Left ventricle myocardium inferior (tissue), 1 donor: ENCODE measurements at regions not wholly inside any gene's neighbourhood (a gene's known extent, or its start where the extent isn't known, plus 50 kb on each side); places are given as distances from the start of the nearest gene placed in this dataset.
A peak's percentile ranks its signal among the peaks of the same experiment; 100 is the strongest.

ENCODE experiments used
- DNase-seq: peaks from one replicate; pipeline ENCODE4 v3.0.0-alpha.2; 2020
- H3K27ac ChIP-seq: fragments of 200-600 bp; replicated peaks from 2 replicates; pipeline ENCODE4 v1.8.0; 2021
- H3K27me3 ChIP-seq: fragments of 200-600 bp; 2 replicates; pipeline ENCODE4 v1.8.0; 2021; ENCODE audit warnings: low read depth
- H3K36me3 ChIP-seq: fragments of 200-600 bp; 2 replicates; pipeline ENCODE4 v1.8.0; 2021
- H3K4me1 ChIP-seq: fragments of 200-600 bp; 2 replicates; pipeline ENCODE4 v1.8.0; 2021
- H3K4me3 ChIP-seq: fragments of 200-600 bp; 2 replicates; pipeline ENCODE4 v1.8.0; 2021; ENCODE audit warnings: mild to moderate bottlenecking, moderate library complexity
- H3K9me3 ChIP-seq: fragments of 200-600 bp; replicated peaks from 2 replicates; pipeline ENCODE4 v1.8.0; 2021
- intact Hi-C: fragments of 100-400 bp; cut with micrococcal nuclease; formaldehyde crosslinking; loops from one replicate; pipeline ENCODE4 v1.11.0; 2022
- TF ChIP-seq, protein P1 (sequence below): fragments of 200-600 bp; IDR thresholded peaks from 2 replicates; pipeline ENCODE4 v1.8.0; 2021; ENCODE audit warnings: antibody characterized with exemption, mild to moderate bottlenecking, borderline replicate concordance
- donor health status: DM: no; HTN: yes; CAD: no; lungs with severe emphysema.

DNA sequence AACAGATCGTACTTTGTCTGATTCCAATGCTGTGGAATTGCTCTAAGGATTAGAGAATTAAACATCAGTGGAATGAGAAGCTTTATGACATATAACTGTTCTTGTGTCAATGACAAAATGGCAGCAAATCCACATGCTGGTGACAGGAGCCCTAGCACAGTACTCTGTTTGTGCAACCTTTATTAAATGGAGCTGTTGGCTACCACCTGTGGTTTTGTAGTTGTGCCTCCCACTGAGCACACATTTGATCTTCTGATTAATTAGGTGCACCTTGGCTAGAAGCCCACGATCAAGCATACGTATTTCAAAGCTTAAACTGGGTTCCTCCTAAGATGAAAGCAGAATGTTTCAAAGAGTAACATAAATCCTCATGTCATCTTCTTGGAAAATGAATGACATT, 394.0 kb upstream of the IGFBP7 start:
- no peak for DNase-seq
- no peak overlapping the region for H3K4me3 ChIP-seq
- intact Hi-C loops = no loop called here
- no peaks in the 10 kb centered on the region for H3K27me3 ChIP-seq
- no peaks in the 10 kb centered on the region for H3K36me3 ChIP-seq
- H3K4me1 ChIP-seq = peaks cover 8% of the 10 kb centered on the region
- no peak overlapping the region for H3K27ac ChIP-seq
- TF ChIP-seq, protein P1, sequence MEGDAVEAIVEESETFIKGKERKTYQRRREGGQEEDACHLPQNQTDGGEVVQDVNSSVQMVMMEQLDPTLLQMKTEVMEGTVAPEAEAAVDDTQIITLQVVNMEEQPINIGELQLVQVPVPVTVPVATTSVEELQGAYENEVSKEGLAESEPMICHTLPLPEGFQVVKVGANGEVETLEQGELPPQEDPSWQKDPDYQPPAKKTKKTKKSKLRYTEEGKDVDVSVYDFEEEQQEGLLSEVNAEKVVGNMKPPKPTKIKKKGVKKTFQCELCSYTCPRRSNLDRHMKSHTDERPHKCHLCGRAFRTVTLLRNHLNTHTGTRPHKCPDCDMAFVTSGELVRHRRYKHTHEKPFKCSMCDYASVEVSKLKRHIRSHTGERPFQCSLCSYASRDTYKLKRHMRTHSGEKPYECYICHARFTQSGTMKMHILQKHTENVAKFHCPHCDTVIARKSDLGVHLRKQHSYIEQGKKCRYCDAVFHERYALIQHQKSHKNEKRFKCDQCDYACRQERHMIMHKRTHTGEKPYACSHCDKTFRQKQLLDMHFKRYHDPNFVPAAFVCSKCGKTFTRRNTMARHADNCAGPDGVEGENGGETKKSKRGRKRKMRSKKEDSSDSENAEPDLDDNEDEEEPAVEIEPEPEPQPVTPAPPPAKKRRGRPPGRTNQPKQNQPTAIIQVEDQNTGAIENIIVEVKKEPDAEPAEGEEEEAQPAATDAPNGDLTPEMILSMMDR = no peak
- H3K9me3 ChIP-seq = no peaks in the 10 kb centered on the region

DNA sequence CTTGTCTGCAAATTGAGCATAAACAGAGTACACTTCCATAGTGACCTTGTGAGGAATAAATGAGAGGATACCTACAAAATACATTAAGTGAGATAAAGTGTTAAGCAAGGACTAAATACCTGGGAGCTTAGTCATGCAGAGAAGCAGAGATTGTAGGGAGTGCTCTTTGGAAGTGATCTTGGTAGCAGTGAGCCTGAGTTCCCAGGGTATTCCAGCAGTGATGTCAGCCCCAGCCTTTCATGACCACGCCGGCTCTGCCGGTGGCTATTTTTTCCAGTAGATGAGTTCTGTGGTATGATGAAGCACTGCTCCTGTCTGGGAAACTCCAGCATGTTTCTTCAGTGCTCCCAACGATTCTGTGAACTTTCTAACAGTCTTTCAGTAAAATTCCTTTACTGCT, 391.5 kb upstream of the IGFBP7 start:
- Histone ChIP-seq H3K36me3 (no peaks in the 10 kb centered on the region), H3K27me3 (no peaks in the 10 kb centered on the region), H3K4me1 (peaks cover 8% of the 10 kb centered on the region), H3K4me3 (no peak overlapping the region), H3K9me3 (no peaks in the 10 kb centered on the region), H3K27ac (peak overlapping the region; percentile 50)
- TF ChIP-seq, protein P1 = no peak
- peak; percentile 39 for DNase-seq
- intact Hi-C loops = no loop called here

DNA sequence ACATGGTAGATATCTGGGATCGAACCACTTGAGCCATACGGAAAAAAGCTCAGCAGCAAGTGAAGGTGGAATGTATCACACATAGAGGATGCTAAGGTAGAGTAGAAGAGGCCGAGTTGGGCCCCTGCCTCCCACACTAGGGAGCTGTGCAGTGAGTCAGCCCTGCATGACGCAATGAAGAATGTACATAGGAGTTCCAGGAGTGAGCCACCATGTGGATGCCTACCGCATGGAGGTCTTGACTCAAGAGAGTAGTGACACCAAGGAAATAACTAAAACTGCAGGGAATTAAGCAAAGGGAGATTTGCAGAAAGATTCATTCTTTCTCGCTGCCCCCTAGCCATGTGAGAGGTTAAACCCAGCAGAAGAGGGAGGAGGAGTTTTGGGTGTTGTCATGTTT, 389.6 kb upstream of the IGFBP7 start:
- Histone ChIP-seq H3K27ac (no peak overlapping the region), H3K4me3 (no peak overlapping the region), H3K27me3 (no peaks in the 10 kb centered on the region), H3K9me3 (no peaks in the 10 kb centered on the region), H3K36me3 (no peaks in the 10 kb centered on the region), H3K4me1 (peaks cover 8% of the 10 kb centered on the region)
- intact Hi-C loops = no loop called here
- TF ChIP-seq, protein P1 = no peak
- no peak for DNase-seq

DNA sequence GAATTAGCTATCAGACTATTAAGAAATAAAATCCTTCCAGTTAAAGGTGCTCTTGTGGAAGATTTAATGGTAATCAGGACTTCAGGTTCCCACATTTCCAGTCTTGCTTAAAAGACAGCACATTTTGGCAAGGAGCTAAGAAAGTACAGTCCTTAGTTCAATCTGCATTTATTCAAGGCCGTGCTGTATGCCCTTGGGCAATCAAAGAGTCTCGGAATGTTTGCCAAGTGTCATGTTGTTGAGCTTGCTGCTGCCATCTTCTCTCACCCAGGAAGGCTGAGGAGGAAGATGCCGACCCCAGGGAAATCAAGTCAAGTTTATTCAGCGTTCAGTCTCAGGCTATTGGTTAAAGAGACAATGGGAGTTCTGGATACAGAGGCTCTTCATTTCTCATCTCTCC, 388.1 kb upstream of the IGFBP7 start:
- H3K27me3 ChIP-seq = no peaks in the 10 kb centered on the region
- TF ChIP-seq, protein P1 = no peak
- H3K4me1 ChIP-seq = peaks cover 8% of the 10 kb centered on the region
- no peaks in the 10 kb centered on the region for H3K9me3 ChIP-seq
- no peak overlapping the region for H3K27ac ChIP-seq
- H3K4me3 ChIP-seq = no peak overlapping the region
- intact Hi-C loops = no loop called here
- DNase-seq = no peak
- no peaks in the 10 kb centered on the region for H3K36me3 ChIP-seq

DNA sequence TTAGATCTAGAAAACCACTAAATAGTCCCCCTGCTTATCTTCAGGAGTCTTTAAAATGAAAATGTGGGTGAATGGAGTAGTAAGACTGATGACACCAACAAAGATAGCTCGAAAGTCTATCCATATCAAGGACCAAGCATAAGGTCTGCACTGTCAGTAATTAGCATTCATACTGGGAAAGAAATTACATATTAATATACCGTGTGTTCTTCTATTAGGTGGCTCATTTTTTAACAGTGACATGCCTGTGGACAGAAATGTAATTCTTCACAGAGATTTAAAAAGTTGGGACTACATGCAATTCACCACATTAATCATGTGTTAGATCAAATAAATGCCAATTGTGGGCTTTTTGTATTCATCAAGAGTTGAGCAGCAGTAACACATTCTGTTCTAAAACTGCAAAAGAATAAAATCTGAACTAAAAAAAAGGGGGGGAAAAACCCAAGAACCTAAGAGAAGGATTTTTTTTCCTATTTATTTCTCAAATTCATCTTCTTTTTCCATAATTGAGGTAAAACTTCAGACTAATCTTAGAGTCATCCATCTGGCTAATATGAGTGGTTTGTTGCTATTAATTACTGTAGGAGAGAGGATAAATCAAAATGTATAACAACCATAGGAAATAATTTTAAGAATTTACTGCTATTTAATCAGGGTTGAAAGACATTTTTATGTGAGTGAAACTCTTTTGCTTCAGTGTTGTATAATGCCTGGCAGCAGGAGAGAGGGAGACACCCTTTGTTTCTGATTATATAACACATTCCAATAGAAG, 386.7 kb upstream of the IGFBP7 start:
- H3K27me3 ChIP-seq = no peaks in the 10 kb centered on the region
- peaks cover 5% of the 10 kb centered on the region for H3K4me1 ChIP-seq
- no peaks in the 10 kb centered on the region for H3K36me3 ChIP-seq
- DNase-seq = no peak
- no peaks in the 10 kb centered on the region for H3K9me3 ChIP-seq
- no peak overlapping the region for H3K4me3 ChIP-seq
- intact Hi-C loops = no loop called here
- H3K27ac ChIP-seq = no peak overlapping the region
- TF ChIP-seq, protein P1 = no peak
